ENCODE measurements at regions not wholly inside any gene's neighbourhood (a gene's known extent, or its start where the extent isn't known, plus 50 kb on each side); places are given as distances from the start of the nearest gene placed in this dataset.
"Not testable (repeated sequence)": the region's sequence is repeated elsewhere in the genome, so short reads cannot be mapped to it uniquely, and the experiment has no call there.

GRCh38 chr1:191025896-191026642 lies 548.4 kb upstream of the BRINP3 start:
- DNase-seq: no peak

DNA sequence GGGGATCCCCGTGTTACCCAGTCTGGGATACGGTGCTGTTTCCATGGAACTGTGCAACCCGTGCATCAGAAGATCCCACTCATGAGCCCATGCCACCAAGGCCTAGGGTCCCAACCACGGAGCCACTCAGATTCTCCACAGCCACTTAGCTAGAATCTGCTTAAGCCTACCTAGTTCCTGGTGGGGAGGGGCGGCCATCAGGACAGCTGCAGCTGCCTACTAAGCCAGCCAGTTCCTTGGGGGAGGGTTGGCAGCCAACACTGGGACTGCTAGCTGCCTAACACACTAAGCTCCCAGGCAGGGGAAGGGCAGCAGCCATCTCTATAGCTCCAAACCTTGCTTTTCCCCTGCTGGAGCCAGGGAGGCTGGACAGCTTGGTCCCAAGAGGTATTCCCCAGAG lies 549.2 kb upstream of the BRINP3 start:
- no peak for DNase-seq

- DNase-seq: no peak
These were observed 556.5 kb upstream of the BRINP3 start for GRCh38 chr1:191034132-191034531.

DNA sequence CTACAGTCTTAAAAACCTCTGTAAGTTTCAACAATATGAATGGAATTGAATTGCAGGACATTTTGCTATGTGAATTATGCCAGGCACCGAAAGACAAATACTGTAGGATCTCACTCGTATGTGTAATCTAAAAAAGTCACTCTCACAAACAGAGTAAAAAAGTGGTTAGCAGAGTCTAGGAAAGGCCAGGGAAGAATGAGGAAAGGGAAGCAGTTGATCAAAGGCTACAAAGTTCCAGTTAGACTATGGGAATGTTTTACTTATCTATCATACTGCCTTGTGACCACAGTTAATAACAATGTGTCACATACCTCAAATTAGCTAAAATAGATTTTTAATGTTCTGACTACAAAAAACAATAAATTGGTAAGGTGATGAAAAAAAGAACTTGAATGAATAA lies 565.4 kb upstream of the BRINP3 start:
- no peak for DNase-seq

- no peak for DNase-seq
These were observed 572.1 kb upstream of the BRINP3 start for GRCh38 chr1:191049781-191050180.

- no peak for DNase-seq
These were observed 575.2 kb upstream of the BRINP3 start for GRCh38 chr1:191052888-191053287.

DNA sequence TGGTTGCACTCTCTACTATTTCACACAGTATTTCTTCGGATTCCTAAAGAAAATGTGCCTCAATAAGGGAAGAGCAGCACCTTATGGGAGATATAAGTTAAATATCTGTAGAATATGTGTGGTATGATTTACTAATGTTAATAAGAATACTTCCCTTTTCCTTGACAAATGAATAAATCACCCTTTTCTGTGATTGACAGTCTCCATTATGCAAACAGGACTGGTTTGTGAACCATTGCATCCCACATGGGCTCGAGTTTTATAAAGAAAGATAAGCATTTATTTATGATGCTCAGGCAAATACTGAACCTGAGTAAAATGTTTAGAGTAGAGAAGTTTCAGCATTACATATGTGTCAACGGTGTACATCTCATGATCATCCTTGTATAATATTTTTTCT lies 587.7 kb upstream of the BRINP3 start:
- DNase-seq: no peak

DNA sequence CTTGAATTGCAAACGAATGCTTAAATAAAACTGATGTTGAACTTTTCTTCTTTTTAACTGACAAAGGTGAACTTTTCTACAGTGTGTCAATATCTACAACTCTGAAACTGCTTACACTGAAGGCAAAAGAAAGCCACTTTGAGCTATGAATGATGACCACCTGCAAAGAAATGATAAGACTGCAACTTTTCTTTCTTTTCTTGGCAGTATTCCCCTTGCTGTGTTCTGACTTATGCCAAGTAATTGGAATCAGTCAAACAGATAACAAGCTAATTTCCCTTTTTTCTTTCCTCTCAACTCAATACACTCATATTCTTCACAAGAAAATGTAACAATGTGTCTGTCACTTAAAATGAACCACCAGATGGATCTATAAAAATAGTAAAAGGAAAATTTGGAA lies 588.1 kb upstream of the BRINP3 start:
- DNase-seq: no peak

GRCh38 chr1:191074881-191075280 lies 597.2 kb upstream of the BRINP3 start:
- no peak for DNase-seq

GRCh38 chr1:191083090-191083489 lies 605.4 kb upstream of the BRINP3 start:
- DNase-seq: not testable (repeated sequence)

- DNase-seq: no peak
These were observed 607.5 kb upstream of the BRINP3 start for GRCh38 chr1:191085121-191085520.

GRCh38 chr1:191086910-191087309 lies 609.2 kb upstream of the BRINP3 start:
- no peak for DNase-seq

DNA sequence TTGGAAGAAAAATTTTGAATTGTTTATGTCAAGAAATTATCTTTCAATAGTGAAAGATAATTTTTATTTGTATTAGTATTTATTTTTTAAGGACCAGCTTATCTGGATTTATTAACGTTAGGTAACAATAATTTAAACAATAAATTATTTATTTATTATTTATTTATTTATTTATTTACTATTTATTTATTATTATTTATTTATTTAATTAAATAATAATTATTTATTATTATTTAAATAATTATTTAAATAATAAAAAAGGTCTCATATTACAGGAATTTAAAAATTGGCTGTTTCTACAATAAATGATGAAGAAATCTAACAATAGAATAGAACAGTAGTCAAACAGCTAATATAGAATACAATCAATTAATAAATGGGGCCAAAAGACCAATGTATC lies 618.7 kb upstream of the BRINP3 start:
- no peak for DNase-seq

GRCh38 chr1:191099696-191100095 lies 622.0 kb upstream of the BRINP3 start:
- no peak for DNase-seq

- DNase-seq: no peak
These were observed 624.3 kb upstream of the BRINP3 start for GRCh38 chr1:191101960-191102359.

- DNase-seq: no peak
These were observed 648.3 kb upstream of the BRINP3 start for GRCh38 chr1:191125950-191126349.

DNA sequence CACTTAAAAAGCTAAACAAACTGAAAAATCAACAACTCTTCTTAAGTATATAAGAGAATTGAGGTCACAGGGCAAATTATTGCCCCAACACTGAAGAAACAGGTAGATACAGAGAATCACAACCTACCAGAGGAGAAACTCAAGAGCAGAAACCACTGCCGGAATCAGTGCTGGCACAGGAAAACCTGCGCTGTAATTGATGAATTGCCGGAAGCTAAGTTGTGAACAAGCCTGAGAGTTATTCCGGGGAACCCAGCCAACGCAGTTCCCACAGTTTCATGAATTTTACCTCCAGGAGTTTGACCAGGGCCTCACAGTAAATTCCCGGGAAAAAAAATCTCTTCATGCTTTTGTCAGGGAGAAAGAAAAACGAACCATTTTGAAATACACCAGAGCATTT lies 657.1 kb upstream of the BRINP3 start:
- no peak for DNase-seq

DNA sequence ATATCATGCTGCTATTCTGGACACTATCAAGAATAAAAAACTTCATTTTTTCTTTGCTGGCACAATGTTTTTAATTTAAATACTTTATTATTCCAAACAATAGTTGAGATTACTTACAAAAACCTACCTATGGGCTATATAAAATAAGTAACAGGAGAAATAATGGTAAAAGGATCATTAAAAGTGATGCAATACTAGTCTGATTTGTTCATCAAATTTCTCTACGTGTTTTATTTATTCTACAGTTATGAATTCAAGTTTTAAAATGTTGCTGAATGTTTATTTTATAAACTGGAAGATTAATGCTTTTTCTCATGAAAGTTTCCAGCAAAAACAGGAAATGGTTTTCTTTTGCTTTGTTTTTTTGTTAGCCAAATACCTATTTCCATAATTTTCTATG lies 662.4 kb upstream of the BRINP3 start:
- no peak for DNase-seq

DNA sequence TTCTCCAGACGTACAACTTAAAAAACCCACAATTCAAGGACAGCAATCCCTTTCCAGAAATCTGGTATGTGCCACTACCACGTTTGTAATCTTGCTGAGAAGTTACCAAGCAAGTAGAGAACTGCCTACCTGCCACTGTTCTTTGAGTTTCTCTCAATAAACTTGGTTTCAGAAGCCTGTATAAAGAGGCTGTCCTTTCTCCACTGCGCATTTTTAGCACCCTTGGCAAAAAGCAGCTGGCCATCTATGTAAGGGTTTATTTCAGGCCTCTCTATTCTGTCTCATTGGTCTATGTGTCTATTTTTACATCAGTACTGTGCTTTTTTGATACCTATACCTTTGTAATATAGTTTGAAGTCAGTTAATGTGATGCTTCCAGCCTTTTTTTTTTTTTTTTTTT lies 665.1 kb upstream of the BRINP3 start:
- DNase-seq: no peak

GRCh38 chr1:191145834-191146233 lies 668.2 kb upstream of the BRINP3 start:
- no peak for DNase-seq

- no peak for DNase-seq
These were observed 673.7 kb upstream of the BRINP3 start for GRCh38 chr1:191151321-191151807.

GRCh38 chr1:191152776-191153175 lies 675.1 kb upstream of the BRINP3 start:
- no peak for DNase-seq

- no peak for DNase-seq
These were observed 677.5 kb upstream of the BRINP3 start for GRCh38 chr1:191155178-191155577.

DNA sequence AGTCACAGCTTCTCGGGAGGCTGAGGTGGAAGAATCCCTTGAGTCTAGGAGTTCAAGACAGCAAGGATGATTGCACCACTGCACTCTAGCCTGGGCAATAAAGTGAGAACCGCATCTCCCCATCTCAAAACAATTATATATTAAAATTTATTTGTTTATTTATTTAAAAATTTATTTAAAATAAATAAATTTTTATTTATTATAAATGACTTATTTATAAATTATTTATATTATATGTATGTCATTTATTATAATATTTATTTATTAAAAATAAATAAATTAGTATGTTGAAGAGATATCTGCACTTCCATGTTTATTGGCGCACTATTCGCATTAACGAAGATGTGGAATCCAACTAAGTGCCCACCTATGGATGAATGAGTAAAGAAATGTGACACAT lies 683.2 kb upstream of the BRINP3 start:
- DNase-seq: no peak

DNA sequence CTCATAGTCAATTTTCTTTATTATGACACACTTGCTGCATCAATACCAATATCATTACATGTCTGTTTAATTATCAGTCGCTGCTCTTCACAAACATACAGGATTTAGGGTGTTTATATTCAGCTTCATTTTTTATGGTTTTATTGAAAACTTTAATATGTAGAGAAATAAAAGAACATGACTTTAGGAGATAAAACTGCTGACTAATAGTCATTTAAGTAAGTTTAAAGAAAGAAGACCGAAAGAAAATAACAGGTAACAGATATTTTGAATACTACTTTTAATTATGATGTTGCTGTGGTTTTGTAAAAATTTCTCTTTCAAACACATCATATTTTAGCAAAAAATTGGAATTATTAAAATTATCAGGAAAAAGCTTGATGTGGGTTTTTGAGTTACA lies 685.1 kb upstream of the BRINP3 start:
- no peak for DNase-seq

Data from NCI-H510A treated with DMSO at 0.1 percent for 48 hours (cell line).